Body of pancreas (tissue), 4 donors: ENCODE measurements at regions not wholly inside any gene's neighbourhood (a gene's known extent, or its start where the extent isn't known, plus 50 kb on each side); places are given as distances from the start of the nearest gene placed in this dataset.

ENCODE experiments used
- CTCF ChIP-seq, 7 experiments: fragments of 450-650 bp in 4 of 7; fragments of 200-600 bp in 3 of 7; sonication (generic) in 3 of 7; IDR thresholded peaks; one replicate each; pipeline ENCODE4 v1.5.1; 2016 to 2019; ENCODE audit warnings: antibody characterized with exemption in 7 of 7
- POLR2A ChIP-seq, 3 donors: fragments of 450-650 bp; IDR thresholded peaks; one replicate each; pipeline ENCODE4 v1.6.1; 2016; ENCODE audit warnings: antibody characterized with exemption in 3 of 3, mild to moderate bottlenecking in 2 of 3

GRCh38 chr4:30882995-30883675 is 163.0 kb downstream of the PCDH7 start:
- no peak for TF ChIP-seq CTCF (IDR thresholded peaks at IDR 0.05)
- TF ChIP-seq POLR2A (IDR thresholded peaks at IDR 0.05) = no peak
